ENCODE measurements at regions not wholly inside any gene's neighbourhood (a gene's known extent, or its start where the extent isn't known, plus 50 kb on each side); places are given as distances from the start of the nearest gene placed in this dataset.

GRCh38 chr10:33815776-33816175 lies 481.3 kb upstream of the NRP1 start (continued):
- TF ChIP-seq ZNF274 (IDR thresholded peaks at IDR 0.05; ENCODE audit: borderline replicate concordance, extremely low read depth, low read length) (no peak), SUZ12 (IDR thresholded peaks at IDR 0.05; ENCODE audit: low read length) (no peak), TBP (IDR thresholded peaks at IDR 0.05; ENCODE audit: low read depth, low read length) (no peak), SIN3A (conservative IDR thresholded peaks at IDR 0.05 in 1 of 2, IDR thresholded peaks at IDR 0.05 in 1 of 2; ENCODE audit: low read depth in 1 of 2, low read length in 2 of 2) (no peak), MAX (IDR thresholded peaks at IDR 0.05) (no peak)

All from H1 (cell line).